B cell (primary cell): ENCODE measurements at regions not wholly inside any gene's neighbourhood (a gene's known extent, or its start where the extent isn't known, plus 50 kb on each side); places are given as distances from the start of the nearest gene placed in this dataset.

Source experiments
- ATAC-seq: fragments of 200-7000 bp; cut with Tn5 transposase; one replicate; pipeline ENCODE4 v1.10.0; 2021; ENCODE audit warnings: low read depth, mild to moderate bottlenecking, moderate number of reproducible peaks, moderate library complexity
- CTCF ChIA-PET: fragments of 350-600 bp; sonication (Branson Sonifier 250); formaldehyde crosslinking; loops from one replicate; lab custom pipeline; 2021; ENCODE audit warnings: antibody characterized with exemption, inconsistent platforms; lab: Charles Lee
- POLR2A ChIA-PET: fragments of 350-600 bp; sonication (Branson Sonifier 250); formaldehyde crosslinking; loops from one replicate; lab custom pipeline; 2021; ENCODE audit warnings: antibody characterized with exemption; lab: Charles Lee
- DNase-seq: peaks from one replicate; pipeline ENCODE4 v3.0.0; 2013
- H2AFZ ChIP-seq: 2 replicates; pipeline ENCODE4 v1.6.1; 2012; ENCODE audit warnings: mild to moderate bottlenecking, low read depth, low read length; ENCODE audit not compliant: insufficient read depth, poor library complexity, severe bottlenecking
- H3K27ac ChIP-seq, 2 donors: 1 replicate in 1 of 2; 2 replicates in 1 of 2; pipeline ENCODE4 v1.5.1; 2012 to 2013; ENCODE audit warnings: low read length in 2 of 2, mild to moderate bottlenecking in 2 of 2, moderate library complexity in 1 of 2
- H3K27me3 ChIP-seq, 4 experiments: fragments of 200-600 bp in 1 of 4; sonication (generic) in 1 of 4; replicated peaks in 1 of 4; 1 replicate in 2 of 4; 2 replicates in 2 of 4; pipeline versions ENCODE4 v1.6.1 to v1.7.0; 2013 to 2016; ENCODE audit warnings: low read length in 3 of 4, mild to moderate bottlenecking in 2 of 4, mixed read lengths in 1 of 4, moderate library complexity in 1 of 4; ENCODE audit not compliant: insufficient read depth in 4 of 4, control insufficient read depth in 3 of 4; ENCODE audit errors: control extremely low read depth in 1 of 4
- H3K36me3 ChIP-seq, 2 experiments: replicated peaks in 1 of 2; 1 replicate in 1 of 2; 2 replicates in 1 of 2; pipeline versions ENCODE4 v1.6.1 to v1.7.1; 2013; ENCODE audit warnings: low read length in 1 of 2; ENCODE audit not compliant: insufficient read depth in 2 of 2, control insufficient read depth in 1 of 2; ENCODE audit errors: control extremely low read depth in 1 of 2, extremely low read depth in 1 of 2
- H3K4me1 ChIP-seq, 2 donors: fragments of 200-600 bp in 1 of 2; sonication (generic) in 1 of 2; 1 replicate in 1 of 2; 2 replicates in 1 of 2; pipeline versions ENCODE4 v1.5.1 to v1.6.1; 2013 to 2017; ENCODE audit warnings: low read length in 2 of 2; ENCODE audit not compliant: control insufficient read depth in 2 of 2, insufficient read depth in 2 of 2
- H3K4me2 ChIP-seq: replicated peaks from 2 replicates; pipeline ENCODE3; 2012; ENCODE audit warnings: mild to moderate bottlenecking, low read depth, low read length; ENCODE audit not compliant: poor library complexity, severe bottlenecking
- H3K4me3 ChIP-seq, 5 experiments: fragments of 200-600 bp in 1 of 5; sonication (generic) in 1 of 5; 1 replicate in 3 of 5; 2 replicates in 2 of 5; pipeline versions ENCODE4 v1.5.1 to v1.7.0; 2011 to 2016; ENCODE audit warnings: low read length in 4 of 5, mild to moderate bottlenecking in 4 of 5, low read depth in 2 of 5, control low read depth in 1 of 5, moderate library complexity in 1 of 5; ENCODE audit not compliant: insufficient read depth in 1 of 5; ENCODE audit errors: control extremely low read depth in 1 of 5, extremely low read depth in 1 of 5
- H3K79me2 ChIP-seq: fragments of 200-600 bp; sonication (generic); one replicate; pipeline ENCODE4 v1.6.0; 2016; ENCODE audit warnings: low read length; ENCODE audit not compliant: control insufficient read depth, insufficient read depth
- H3K9ac ChIP-seq: fragments of 200-600 bp; sonication (generic); 2 replicates; pipeline ENCODE4 v1.6.1; 2017; ENCODE audit warnings: mild to moderate bottlenecking, low read length, moderate library complexity
- H3K9me3 ChIP-seq, 3 donors: one replicate each; pipeline versions ENCODE4 v1.6.1 to v1.7.1; 2013; ENCODE audit warnings: low read length in 2 of 3; ENCODE audit not compliant: control insufficient read depth in 2 of 3, insufficient read depth in 1 of 3; ENCODE audit errors: control extremely low read depth in 1 of 3
- H4K20me1 ChIP-seq: 2 replicates; pipeline ENCODE4 v1.6.0; 2012; ENCODE audit warnings: mild to moderate bottlenecking, low read length; ENCODE audit not compliant: insufficient read depth, control insufficient read depth, poor library complexity, severe bottlenecking
- H3K27ac Mint-ChIP-seq: one replicate; pipeline ENCODE4 v1.8.0; 2021; ENCODE audit warnings: mixed read lengths
- H3K27me3 Mint-ChIP-seq: one replicate; pipeline ENCODE4 v1.8.0; 2021; ENCODE audit warnings: mixed read lengths
- H3K4me1 Mint-ChIP-seq: one replicate; pipeline ENCODE4 v1.8.0; 2021; ENCODE audit warnings: mixed read lengths
- H3K4me3 Mint-ChIP-seq: one replicate; pipeline ENCODE4 v1.8.0; 2021; ENCODE audit warnings: mixed read lengths
- H3K9me3 Mint-ChIP-seq: one replicate; pipeline ENCODE4 v1.8.0; 2022; ENCODE audit warnings: mixed read lengths; ENCODE audit not compliant: insufficient read depth
- CTCF ChIP-seq: fragments of 200-600 bp; IDR thresholded peaks from one replicate; pipeline ENCODE4 v1.8.0; 2022; ENCODE audit warnings: antibody characterized with exemption, mild to moderate bottlenecking
- EZH2 ChIP-seq: IDR thresholded peaks from 2 replicates; pipeline ENCODE4 v1.6.1; 2012; ENCODE audit warnings: borderline replicate concordance, low read depth, mild to moderate bottlenecking, moderate library complexity, low read length; ENCODE audit not compliant: insufficient read depth, poor library complexity, severe bottlenecking
- WGBS: methylation state at CpG from one replicate; pipeline ENCODE4 v1.1.5; 2013; ENCODE audit warnings: missing lambda C conversion rate; ENCODE audit not compliant: insufficient coverage; 5-methylcytosine and 5-hydroxymethylcytosine counted together
- intact Hi-C: fragments of 100-400 bp; cut with micrococcal nuclease; formaldehyde crosslinking; loops from one replicate; pipeline ENCODE4 v1.10.0; 2022

GRCh38 chr9:89246840-89247239 lies 64.2 kb upstream of the CKS2 start:
- Histone ChIP-seq H3K4me3 (no peak overlapping the region), H3K9me3 (no peaks in the 10 kb centered on the region), H3K4me2 (no peak overlapping the region), H3K79me2 (no peaks in the 10 kb centered on the region), H3K27ac (no peak overlapping the region), H3K4me1 (no peaks in the 10 kb centered on the region), H2AFZ (no peak overlapping the region), H3K36me3 (no peaks in the 10 kb centered on the region), H3K27me3 (no peaks in the 10 kb centered on the region), H3K9ac (no peak overlapping the region), H4K20me1 (no peaks in the 10 kb centered on the region)
- Mint-ChIP-seq H3K27ac (no peak overlapping the region), H3K9me3 (no peaks in the 10 kb centered on the region), H3K4me3 (no peak overlapping the region), H3K4me1 (no peaks in the 10 kb centered on the region), H3K27me3 (peaks cover 4% of the 10 kb centered on the region)
- WGBS: 95% methylated on average over 4 of the region's 5 CpGs
- POLR2A ChIA-PET: no interaction called here
- no peak for ATAC-seq
- DNase-seq: no peak
- intact Hi-C loops: no loop called here
- TF ChIP-seq EZH2: no peak
- TF ChIP-seq CTCF: no peak
- CTCF ChIA-PET: no interaction called here

GRCh38 chr9:89247431-89248353 lies 63.3 kb upstream of the CKS2 start:
- no peaks in the 10 kb centered on the region for H3K4me1 Mint-ChIP-seq
- Histone ChIP-seq H3K9ac (no peak overlapping the region), H3K4me3 (no peak overlapping the region), H3K9me3 (no peaks in the 10 kb centered on the region), H3K27me3 (no peaks in the 10 kb centered on the region), H3K27ac (no peak overlapping the region), H3K79me2 (no peaks in the 10 kb centered on the region), H4K20me1 (no peaks in the 10 kb centered on the region), H2AFZ (no peak overlapping the region), H3K4me2 (no peak overlapping the region), H3K36me3 (no peaks in the 10 kb centered on the region), H3K4me1 (no peaks in the 10 kb centered on the region)
- peaks cover 4% of the 10 kb centered on the region for H3K27me3 Mint-ChIP-seq
- no peak for DNase-seq
- 88% methylated on average over 3 of the region's 4 CpGs for WGBS
- POLR2A ChIA-PET: no interaction called here
- ATAC-seq: no peak
- H3K9me3 Mint-ChIP-seq: peaks cover 2% of the 10 kb centered on the region
- CTCF ChIA-PET: no interaction called here
- no peak overlapping the region for H3K27ac Mint-ChIP-seq
- TF ChIP-seq EZH2: no peak
- TF ChIP-seq CTCF: no peak
- H3K4me3 Mint-ChIP-seq: no peak overlapping the region
- intact Hi-C loops: no loop called here
